WI38 (cell line): ENCODE measurements at regions not wholly inside any gene's neighbourhood (a gene's known extent, or its start where the extent isn't known, plus 50 kb on each side); places are given as distances from the start of the nearest gene placed in this dataset.
A peak's percentile ranks its signal among the peaks of the same experiment; 100 is the strongest.

Experiments used
- H3K4me3 ChIP-seq: 2 replicates; pipeline ENCODE4 v1.5.1; 2011; ENCODE audit warnings: low read depth, mild to moderate bottlenecking, control low read depth, low read length
- TF ChIP-seq, protein P1 (sequence below): IDR thresholded peaks from 2 replicates; pipeline ENCODE4 v1.5.1; 2012; ENCODE audit warnings: low read depth, mild to moderate bottlenecking, control low read depth, low read length

GRCh38 chr11:70010774-70011173, 67.3 kb upstream of the ANO1 start:
- H3K4me3 ChIP-seq = no peak overlapping the region

GRCh38 chr11:70012134-70012733, 65.9 kb upstream of the ANO1 start:
- H3K4me3 ChIP-seq = no peak overlapping the region
- TF ChIP-seq, protein P1, sequence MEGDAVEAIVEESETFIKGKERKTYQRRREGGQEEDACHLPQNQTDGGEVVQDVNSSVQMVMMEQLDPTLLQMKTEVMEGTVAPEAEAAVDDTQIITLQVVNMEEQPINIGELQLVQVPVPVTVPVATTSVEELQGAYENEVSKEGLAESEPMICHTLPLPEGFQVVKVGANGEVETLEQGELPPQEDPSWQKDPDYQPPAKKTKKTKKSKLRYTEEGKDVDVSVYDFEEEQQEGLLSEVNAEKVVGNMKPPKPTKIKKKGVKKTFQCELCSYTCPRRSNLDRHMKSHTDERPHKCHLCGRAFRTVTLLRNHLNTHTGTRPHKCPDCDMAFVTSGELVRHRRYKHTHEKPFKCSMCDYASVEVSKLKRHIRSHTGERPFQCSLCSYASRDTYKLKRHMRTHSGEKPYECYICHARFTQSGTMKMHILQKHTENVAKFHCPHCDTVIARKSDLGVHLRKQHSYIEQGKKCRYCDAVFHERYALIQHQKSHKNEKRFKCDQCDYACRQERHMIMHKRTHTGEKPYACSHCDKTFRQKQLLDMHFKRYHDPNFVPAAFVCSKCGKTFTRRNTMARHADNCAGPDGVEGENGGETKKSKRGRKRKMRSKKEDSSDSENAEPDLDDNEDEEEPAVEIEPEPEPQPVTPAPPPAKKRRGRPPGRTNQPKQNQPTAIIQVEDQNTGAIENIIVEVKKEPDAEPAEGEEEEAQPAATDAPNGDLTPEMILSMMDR = no peak

More at GRCh38 chr11:70010774-70011173, 67.3 kb upstream of the ANO1 start:
- TF ChIP-seq, protein P1 = no peak

DNA sequence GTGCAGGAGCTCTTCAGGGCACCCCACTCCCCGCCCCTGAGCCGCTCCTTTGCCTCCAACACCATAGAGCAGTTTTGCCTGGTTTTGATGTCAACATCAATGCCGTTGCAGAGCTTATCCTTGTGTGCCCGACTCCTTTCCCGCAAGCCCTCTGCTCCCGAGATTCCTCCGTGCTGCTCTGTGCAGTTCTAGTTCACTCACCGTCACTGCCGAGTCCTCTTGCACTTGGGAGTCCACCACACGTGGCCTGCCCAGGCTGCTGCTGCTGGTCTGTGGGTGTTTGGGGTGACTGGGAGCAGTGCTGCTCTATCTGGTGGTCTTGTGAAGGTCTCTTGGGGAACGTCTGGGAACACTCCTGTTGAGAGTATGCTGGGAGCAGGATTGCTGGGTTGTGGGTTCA, 63.8 kb upstream of the ANO1 start:
- TF ChIP-seq, protein P1 = no peak

DNA sequence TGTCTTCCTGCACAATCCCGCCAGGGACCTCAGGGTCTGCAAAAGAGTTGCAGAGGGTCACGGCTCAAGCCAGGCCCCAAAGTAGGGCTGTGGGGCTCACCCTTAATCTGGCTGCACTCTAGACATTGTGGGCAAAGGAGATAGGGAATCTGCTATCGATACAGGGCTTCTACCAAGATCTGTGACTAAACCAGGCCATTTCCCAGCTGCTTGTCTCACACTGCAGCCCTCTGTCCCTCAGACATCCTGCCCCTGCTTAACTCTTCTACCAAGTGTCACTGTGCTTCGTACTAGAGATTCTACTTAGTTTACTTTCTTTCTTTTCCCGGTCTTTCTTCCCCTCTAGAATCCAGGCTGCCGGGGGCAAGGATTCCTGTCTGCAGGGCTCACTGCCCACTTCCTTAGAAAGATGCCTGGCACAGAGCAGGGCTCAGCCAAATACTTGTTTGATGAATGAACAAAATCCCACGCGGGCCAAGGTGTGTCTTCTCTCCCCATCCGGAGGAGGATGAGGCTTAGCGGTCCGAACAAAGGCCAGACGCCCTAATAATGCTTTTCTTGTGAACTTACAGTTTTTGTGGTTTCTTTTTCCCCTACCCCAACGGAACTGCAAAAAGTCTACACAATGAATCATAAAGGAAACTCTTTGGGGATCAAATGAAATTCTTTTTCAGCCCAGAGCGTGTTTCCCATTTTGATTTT, 61.3 kb upstream of the ANO1 start:
- 0 out of 2 replicates have a peak overlapping the region, but pooled peaks have one; percentile 20 for H3K4me3 ChIP-seq
- TF ChIP-seq, protein P1 = no peak

More for the DNA sequence above, 63.8 kb upstream of the ANO1 start:
- no peak overlapping the region for H3K4me3 ChIP-seq

DNA sequence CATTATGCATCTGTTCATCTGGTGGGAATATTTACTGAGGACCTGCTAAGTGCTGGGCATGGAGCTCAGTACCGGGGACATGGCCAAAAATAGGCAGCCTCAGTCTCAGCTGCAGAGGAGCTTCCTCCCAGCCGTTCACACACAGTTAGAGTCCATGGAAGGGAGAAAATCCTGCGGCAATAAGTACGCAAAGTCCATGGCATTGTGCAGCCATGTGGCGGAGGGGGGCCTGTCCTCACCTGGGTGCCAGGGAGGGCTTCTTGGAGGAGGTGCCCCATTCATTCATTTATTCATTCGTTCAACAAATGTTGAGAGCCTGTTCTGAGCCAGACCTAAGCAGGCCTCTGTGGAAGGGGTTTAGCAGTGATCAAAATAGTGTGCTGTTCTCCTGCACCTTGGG, 59.3 kb upstream of the ANO1 start:
- TF ChIP-seq, protein P1 = no peak
- no peak overlapping the region for H3K4me3 ChIP-seq

DNA sequence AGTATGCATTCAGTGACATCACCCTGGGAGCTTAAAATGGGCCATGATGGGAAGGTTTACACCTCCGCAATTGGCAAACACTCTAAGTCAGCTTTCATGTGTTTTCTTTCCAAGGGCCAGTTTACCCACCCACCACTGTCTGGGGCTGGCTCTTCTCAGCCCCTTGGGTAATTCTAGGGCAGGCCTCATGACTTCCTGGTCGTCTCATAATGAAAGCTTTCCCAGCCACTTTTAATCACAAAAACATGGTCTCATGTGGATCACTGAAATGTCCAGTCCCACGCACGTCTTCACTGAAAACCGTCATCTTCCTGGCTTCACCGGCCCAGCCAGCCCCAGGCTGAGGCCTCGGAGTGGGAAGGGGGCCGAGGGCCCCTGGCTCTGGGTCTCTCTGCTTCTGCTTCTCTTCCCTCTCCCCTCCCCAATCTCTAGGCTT, 58.5 kb upstream of the ANO1 start:
- H3K4me3 ChIP-seq = no peak overlapping the region
- TF ChIP-seq, protein P1 = no peak
